ENCODE measurements at regions not wholly inside any gene's neighbourhood (a gene's known extent, or its start where the extent isn't known, plus 50 kb on each side); places are given as distances from the start of the nearest gene placed in this dataset.
"Not testable (repeated sequence)": the region's sequence is repeated elsewhere in the genome, so short reads cannot be mapped to it uniquely, and the experiment has no call there.

GRCh38 chr22:22358152-22358551 lies 113.6 kb downstream of the VPREB1 start:
- 93 to 95% methylated on average over 4 of the region's 4 CpGs for WGBS, 2 experiments
- Histone ChIP-seq H3K9me3 (ENCODE audit: control insufficient read depth, low read length) (no peaks in the 10 kb centered on the region), H3K4me1 (ENCODE audit: control insufficient read depth, insufficient read depth, low read length) (no peaks in the 10 kb centered on the region), H3K36me3 (ENCODE audit: control insufficient read depth, insufficient read depth, low read length) (no peaks in the 10 kb centered on the region), H3K4me3 (ENCODE audit: insufficient read depth, low read depth, low read length) (no peak overlapping the region), H3K27me3 (ENCODE audit: control insufficient read depth, insufficient read depth, low read length, poor library complexity, severe bottlenecking) (peaks cover 80% of the 10 kb centered on the region), H3K27ac (ENCODE audit: insufficient read depth, low read depth, low read length, poor library complexity, severe bottlenecking) (no peak overlapping the region)

DNA sequence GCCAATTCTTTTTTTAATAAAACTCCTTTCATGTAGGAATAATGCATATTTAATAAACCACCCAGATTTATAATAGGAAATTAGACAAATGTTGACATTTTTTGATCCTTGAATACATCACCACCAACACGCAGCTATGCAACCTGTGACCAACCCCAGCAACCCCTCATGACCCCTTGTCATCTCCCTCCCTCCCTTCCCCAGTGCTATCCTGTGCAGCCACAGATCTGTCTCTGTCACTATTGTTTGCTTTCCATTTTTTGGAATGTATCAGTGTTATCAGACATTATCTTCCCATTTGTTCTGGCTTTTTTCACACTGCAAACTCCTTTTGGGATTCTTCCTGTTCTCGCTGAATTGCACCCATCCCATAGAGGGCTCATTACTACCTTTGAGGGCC lies 114.1 kb downstream of the VPREB1 start:
- Histone ChIP-seq H3K36me3 (ENCODE audit: control insufficient read depth, insufficient read depth, low read length) (no peaks in the 10 kb centered on the region), H3K27ac (ENCODE audit: insufficient read depth, low read depth, low read length, poor library complexity, severe bottlenecking) (no peak overlapping the region), H3K27me3 (ENCODE audit: control insufficient read depth, insufficient read depth, low read length, poor library complexity, severe bottlenecking) (peaks cover 80% of the 10 kb centered on the region), H3K4me1 (ENCODE audit: control insufficient read depth, insufficient read depth, low read length) (no peaks in the 10 kb centered on the region), H3K9me3 (ENCODE audit: control insufficient read depth, low read length) (no peaks in the 10 kb centered on the region), H3K4me3 (ENCODE audit: insufficient read depth, low read depth, low read length) (no peak overlapping the region)
- 74 to 87% methylated on average over 1 to 2 of the region's 2 CpGs for WGBS, 2 experiments

- Histone ChIP-seq H3K36me3 (ENCODE audit: control insufficient read depth, insufficient read depth, low read length) (no peaks in the 10 kb centered on the region), H3K27me3 (ENCODE audit: control insufficient read depth, insufficient read depth, low read length, poor library complexity, severe bottlenecking) (peaks cover 80% of the 10 kb centered on the region), H3K27ac (ENCODE audit: insufficient read depth, low read depth, low read length, poor library complexity, severe bottlenecking) (no peak overlapping the region), H3K4me3 (ENCODE audit: insufficient read depth, low read depth, low read length) (no peak overlapping the region), H3K4me1 (ENCODE audit: control insufficient read depth, insufficient read depth, low read length) (no peaks in the 10 kb centered on the region), H3K9me3 (ENCODE audit: control insufficient read depth, low read length) (no peaks in the 10 kb centered on the region)
- WGBS, 2 experiments, result 89 to 94% methylated on average over 2 of the region's 2 CpGs
These were observed 114.9 kb downstream of the VPREB1 start for GRCh38 chr22:22359465-22359864.

DNA sequence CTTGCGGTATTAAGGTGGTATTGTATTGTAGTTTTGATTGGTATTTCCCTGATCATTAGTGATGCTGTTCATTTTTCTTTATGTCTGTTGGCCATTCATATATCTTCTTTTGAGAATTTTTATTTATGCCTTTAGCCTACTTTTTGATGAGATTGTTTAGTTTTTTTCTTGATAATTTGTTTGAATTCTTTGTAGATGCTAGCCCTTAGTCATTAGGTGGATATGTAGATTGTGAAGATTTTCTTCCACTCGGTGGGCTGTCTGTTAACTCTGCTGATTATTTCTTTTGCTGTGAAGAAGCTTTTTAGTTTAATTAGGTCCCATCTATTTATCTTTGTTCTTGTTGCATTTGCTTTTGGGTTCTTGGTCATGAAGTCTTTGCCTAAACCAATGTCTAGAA lies 115.4 kb downstream of the VPREB1 start:
- Histone ChIP-seq H3K9me3 (ENCODE audit: control insufficient read depth, low read length) (no peaks in the 10 kb centered on the region), H3K4me1 (ENCODE audit: control insufficient read depth, insufficient read depth, low read length) (no peaks in the 10 kb centered on the region), H3K4me3 (ENCODE audit: insufficient read depth, low read depth, low read length) (no peak overlapping the region), H3K36me3 (ENCODE audit: control insufficient read depth, insufficient read depth, low read length) (no peaks in the 10 kb centered on the region), H3K27me3 (ENCODE audit: control insufficient read depth, insufficient read depth, low read length, poor library complexity, severe bottlenecking) (peaks cover 79% of the 10 kb centered on the region), H3K27ac (ENCODE audit: insufficient read depth, low read depth, low read length, poor library complexity, severe bottlenecking) (no peak overlapping the region)
- WGBS, 2 experiments, result 79 to 83% methylated on average over 2 of the region's 2 CpGs

DNA sequence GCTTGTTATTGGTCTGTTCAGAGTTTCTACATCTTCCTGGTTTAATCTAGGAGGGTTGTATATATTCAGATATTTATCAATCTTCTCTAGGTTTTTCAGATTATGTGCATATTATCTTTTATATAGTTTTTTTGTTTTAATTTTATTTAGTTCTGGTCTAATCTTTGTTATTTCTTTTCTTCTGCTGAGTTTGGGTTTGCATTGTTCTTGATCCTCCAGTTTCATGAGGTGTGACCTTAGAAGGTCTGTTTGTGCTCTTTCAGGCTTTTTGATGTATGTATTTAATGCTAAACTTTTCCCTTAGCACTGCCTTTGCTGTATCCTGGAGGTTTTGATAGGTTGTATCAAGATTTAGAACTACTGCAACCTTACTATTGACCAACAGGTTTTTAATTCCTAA lies 117.7 kb downstream of the VPREB1 start:
- Histone ChIP-seq H3K36me3 (ENCODE audit: control insufficient read depth, insufficient read depth, low read length) (no peaks in the 10 kb centered on the region), H3K4me3 (ENCODE audit: insufficient read depth, low read depth, low read length) (no peak overlapping the region), H3K27ac (ENCODE audit: insufficient read depth, low read depth, low read length, poor library complexity, severe bottlenecking) (no peak overlapping the region), H3K27me3 (ENCODE audit: control insufficient read depth, insufficient read depth, low read length, poor library complexity, severe bottlenecking) (peaks cover 80% of the 10 kb centered on the region), H3K4me1 (ENCODE audit: control insufficient read depth, insufficient read depth, low read length) (no peaks in the 10 kb centered on the region), H3K9me3 (ENCODE audit: control insufficient read depth, low read length) (no peaks in the 10 kb centered on the region)

- 64 to 71% methylated on average over 6 of the region's 6 CpGs for WGBS, 2 experiments
- H3K27me3 ChIP-seq (ENCODE audit: control insufficient read depth, insufficient read depth, low read length, poor library complexity, severe bottlenecking), result peaks cover 86% of the 10 kb centered on the region
These were observed 118.3 kb downstream of the VPREB1 start for GRCh38 chr22:22362936-22363335.

DNA sequence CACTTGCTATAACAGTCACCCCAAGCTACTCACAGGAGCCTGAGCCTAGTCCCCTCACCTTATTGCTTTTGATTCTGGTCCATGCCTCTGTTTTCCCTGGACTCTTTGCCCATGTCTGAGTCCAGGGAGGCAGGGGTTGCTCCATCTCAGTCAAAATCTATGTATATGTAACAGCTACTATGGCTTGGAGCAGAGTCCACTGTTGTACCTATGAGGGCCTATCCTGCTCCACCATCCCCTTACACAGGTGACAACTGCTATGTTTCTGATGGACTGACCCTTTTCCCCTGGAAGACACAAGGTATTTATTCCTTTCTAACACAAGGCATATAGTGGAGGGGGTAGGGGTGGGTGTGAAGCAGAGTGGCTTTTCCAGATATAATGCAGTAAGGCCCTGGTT lies 119.6 kb downstream of the VPREB1 start:
- H3K27me3 ChIP-seq (ENCODE audit: control insufficient read depth, insufficient read depth, low read length, poor library complexity, severe bottlenecking), result peaks cover 89% of the 10 kb centered on the region
- H3K36me3 ChIP-seq (ENCODE audit: control insufficient read depth, insufficient read depth, low read length), result no peaks in the 10 kb centered on the region
- no peaks in the 10 kb centered on the region for H3K4me1 ChIP-seq (ENCODE audit: control insufficient read depth, insufficient read depth, low read length)
- H3K27ac ChIP-seq (ENCODE audit: insufficient read depth, low read depth, low read length, poor library complexity, severe bottlenecking), result no peak overlapping the region
- no peak overlapping the region for H3K4me3 ChIP-seq (ENCODE audit: insufficient read depth, low read depth, low read length)
- no peaks in the 10 kb centered on the region for H3K9me3 ChIP-seq (ENCODE audit: control insufficient read depth, low read length)

More at GRCh38 chr22:22362936-22363335, 118.3 kb downstream of the VPREB1 start:
- no peaks in the 10 kb centered on the region for H3K9me3 ChIP-seq (ENCODE audit: control insufficient read depth, low read length)
- no peaks in the 10 kb centered on the region for H3K4me1 ChIP-seq (ENCODE audit: control insufficient read depth, insufficient read depth, low read length)
- H3K27ac ChIP-seq (ENCODE audit: insufficient read depth, low read depth, low read length, poor library complexity, severe bottlenecking), result no peak overlapping the region
- no peaks in the 10 kb centered on the region for H3K36me3 ChIP-seq (ENCODE audit: control insufficient read depth, insufficient read depth, low read length)
- no peak overlapping the region for H3K4me3 ChIP-seq (ENCODE audit: insufficient read depth, low read depth, low read length)

- WGBS, 2 experiments, result 38 to 42% methylated on average over 3 of the region's 3 CpGs
- Histone ChIP-seq H3K27me3 (ENCODE audit: control insufficient read depth, insufficient read depth, low read length, poor library complexity, severe bottlenecking) (peaks cover 84% of the 10 kb centered on the region), H3K9me3 (ENCODE audit: control insufficient read depth, low read length) (no peaks in the 10 kb centered on the region)
These were observed 122.0 kb downstream of the VPREB1 start for GRCh38 chr22:22366537-22366936.

GRCh38 chr22:22368516-22368915 lies 123.9 kb downstream of the VPREB1 start:
- Histone ChIP-seq H3K4me1 (ENCODE audit: control insufficient read depth, insufficient read depth, low read length) (no peaks in the 10 kb centered on the region), H3K9me3 (ENCODE audit: control insufficient read depth, low read length) (no peaks in the 10 kb centered on the region), H3K27ac (ENCODE audit: insufficient read depth, low read depth, low read length, poor library complexity, severe bottlenecking) (no peak overlapping the region), H3K36me3 (ENCODE audit: control insufficient read depth, insufficient read depth, low read length) (no peaks in the 10 kb centered on the region), H3K4me3 (ENCODE audit: insufficient read depth, low read depth, low read length) (no peak overlapping the region), H3K27me3 (ENCODE audit: control insufficient read depth, insufficient read depth, low read length, poor library complexity, severe bottlenecking) (peaks cover 85% of the 10 kb centered on the region)
- WGBS, 2 experiments, result 91 to 100% methylated on average over 2 of the region's 2 CpGs

More at GRCh38 chr22:22366537-22366936, 122.0 kb downstream of the VPREB1 start:
- H3K4me3 ChIP-seq (ENCODE audit: insufficient read depth, low read depth, low read length), result no peak overlapping the region
- no peaks in the 10 kb centered on the region for H3K4me1 ChIP-seq (ENCODE audit: control insufficient read depth, insufficient read depth, low read length)
- no peaks in the 10 kb centered on the region for H3K36me3 ChIP-seq (ENCODE audit: control insufficient read depth, insufficient read depth, low read length)
- H3K27ac ChIP-seq (ENCODE audit: insufficient read depth, low read depth, low read length, poor library complexity, severe bottlenecking), result no peak overlapping the region

DNA sequence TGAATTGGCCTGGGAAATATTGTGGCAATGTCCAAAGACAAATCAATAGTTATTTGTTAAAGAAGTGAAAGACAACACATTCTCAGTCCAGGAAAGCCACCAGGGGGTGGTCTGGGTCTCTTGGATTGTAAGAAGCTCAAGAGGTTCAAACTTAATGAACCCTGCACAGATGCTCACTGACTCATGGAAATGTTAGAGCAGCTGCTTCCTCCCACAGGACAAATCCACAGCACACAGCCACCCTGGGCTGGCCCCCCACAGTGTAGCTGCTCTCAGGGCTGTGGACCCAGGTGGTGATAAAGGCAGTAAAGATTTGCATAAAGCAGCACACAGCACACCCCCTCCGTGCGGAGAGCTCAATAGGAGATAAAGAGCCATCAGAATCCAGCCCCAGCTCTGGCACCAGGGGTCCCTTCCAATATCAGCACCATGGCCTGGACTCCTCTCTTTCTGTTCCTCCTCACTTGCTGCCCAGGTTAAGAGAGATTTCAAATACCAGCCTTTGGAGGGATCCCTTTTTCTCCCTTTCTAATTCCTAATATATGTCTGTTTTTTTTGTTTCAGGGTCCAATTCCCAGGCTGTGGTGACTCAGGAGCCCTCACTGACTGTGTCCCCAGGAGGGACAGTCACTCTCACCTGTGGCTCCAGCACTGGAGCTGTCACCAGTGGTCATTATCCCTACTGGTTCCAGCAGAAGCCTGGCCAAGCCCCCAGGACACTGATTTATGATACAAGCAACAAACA lies 124.8 kb downstream of the VPREB1 start:
- WGBS, 2 experiments, result 24 to 45% methylated on average over 2 of the region's 2 CpGs
- H3K27me3 ChIP-seq (ENCODE audit: control insufficient read depth, insufficient read depth, low read length, poor library complexity, severe bottlenecking), result peaks cover 85% of the 10 kb centered on the region
- H3K4me1 ChIP-seq (ENCODE audit: control insufficient read depth, insufficient read depth, low read length); H3K4me3 ChIP-seq (ENCODE audit: insufficient read depth, low read depth, low read length); H3K36me3 ChIP-seq (ENCODE audit: control insufficient read depth, insufficient read depth, low read length); H3K27ac ChIP-seq (ENCODE audit: insufficient read depth, low read depth, low read length, poor library complexity, severe bottlenecking); H3K9me3 ChIP-seq (ENCODE audit: control insufficient read depth, low read length): not testable (repeated sequence)

- WGBS, 2 experiments, result 89% methylated on average over 4 of the region's 4 CpGs
- Histone ChIP-seq H3K36me3 (ENCODE audit: control insufficient read depth, insufficient read depth, low read length) (no peaks in the 10 kb centered on the region), H3K4me3 (ENCODE audit: insufficient read depth, low read depth, low read length) (no peak overlapping the region), H3K9me3 (ENCODE audit: control insufficient read depth, low read length) (no peaks in the 10 kb centered on the region), H3K27ac (ENCODE audit: insufficient read depth, low read depth, low read length, poor library complexity, severe bottlenecking) (no peak overlapping the region), H3K27me3 (ENCODE audit: control insufficient read depth, insufficient read depth, low read length, poor library complexity, severe bottlenecking) (peaks cover 86% of the 10 kb centered on the region), H3K4me1 (ENCODE audit: control insufficient read depth, insufficient read depth, low read length) (no peaks in the 10 kb centered on the region)
These were observed 125.3 kb downstream of the VPREB1 start for GRCh38 chr22:22369964-22370270.
